ENCODE measurements at regions not wholly inside any gene's neighbourhood (a gene's known extent, or its start where the extent isn't known, plus 50 kb on each side); places are given as distances from the start of the nearest gene placed in this dataset.
"Not testable (repeated sequence)": the region's sequence is repeated elsewhere in the genome, so short reads cannot be mapped to it uniquely, and the experiment has no call there.

- no peaks in the 10 kb centered on the region; the same call in 1 of the 2 replicates for H3K9me3 ChIP-seq
These were observed 95.7 kb upstream of the AMZ2 start for GRCh38 chr17:68152161-68152571.

GRCh38 chr17:68155692-68156091 lies 92.2 kb upstream of the AMZ2 start:
- Histone ChIP-seq H3K9me3 (no peaks in the 10 kb centered on the region; the same call in 1 of the 2 replicates), H3K27me3 (no peaks in the 10 kb centered on the region), H3K4me3 (ENCODE audit: low read depth, low read length) (no peak overlapping the region), H3K36me3 (no peaks in the 10 kb centered on the region), H3K4me1 (no peaks in the 10 kb centered on the region)
- no peak for TF ChIP-seq CTCF (IDR thresholded peaks at IDR 0.05; ENCODE audit: low read depth, low read length)
- DNase-seq: no peak

More at GRCh38 chr17:68152161-68152571, 95.7 kb upstream of the AMZ2 start:
- TF ChIP-seq CTCF (IDR thresholded peaks at IDR 0.05; ENCODE audit: low read depth, low read length): no peak
- H3K36me3 ChIP-seq: no peaks in the 10 kb centered on the region
- no peaks in the 10 kb centered on the region for H3K27me3 ChIP-seq
- no peaks in the 10 kb centered on the region for H3K4me1 ChIP-seq
- DNase-seq: peak; percentile 23
- no peak overlapping the region for H3K4me3 ChIP-seq (ENCODE audit: low read depth, low read length)

GRCh38 chr17:68161644-68162428 lies 86.0 kb upstream of the AMZ2 start:
- no peak for TF ChIP-seq CTCF (IDR thresholded peaks at IDR 0.05; ENCODE audit: low read depth, low read length)
- no peak overlapping the region for H3K4me3 ChIP-seq (ENCODE audit: low read depth, low read length)
- H3K27me3 ChIP-seq: no peaks in the 10 kb centered on the region
- no peak for DNase-seq
- H3K9me3 ChIP-seq: no peaks in the 10 kb centered on the region
- H3K4me1 ChIP-seq: no peaks in the 10 kb centered on the region
- H3K36me3 ChIP-seq: no peaks in the 10 kb centered on the region

- not testable (repeated sequence) for H3K4me3 ChIP-seq (ENCODE audit: low read depth, low read length); H3K27me3 ChIP-seq; DNase-seq; H3K4me1 ChIP-seq; H3K9me3 ChIP-seq; H3K36me3 ChIP-seq
These were observed 79.3 kb upstream of the AMZ2 start for GRCh38 chr17:68168273-68169164.

- H3K36me3 ChIP-seq, H3K9me3 ChIP-seq, H3K4me1 ChIP-seq, H3K27me3 ChIP-seq: not testable (repeated sequence)
- peak; percentile 59 for DNase-seq
- peak overlapping the region; percentile 53 for H3K4me3 ChIP-seq (ENCODE audit: low read depth, low read length)
These were observed 78.5 kb upstream of the AMZ2 start for GRCh38 chr17:68169165-68169821.

GRCh38 chr17:68169840-68170239 lies 78.0 kb upstream of the AMZ2 start:
- no peak for DNase-seq
- no peak for TF ChIP-seq CTCF (IDR thresholded peaks at IDR 0.05; ENCODE audit: low read depth, low read length)
- Histone ChIP-seq H3K4me1 (no peaks in the 10 kb centered on the region), H3K36me3 (no peaks in the 10 kb centered on the region), H3K9me3 (no peaks in the 10 kb centered on the region), H3K27me3 (no peaks in the 10 kb centered on the region), H3K4me3 (ENCODE audit: low read depth, low read length) (peak overlapping the region; percentile 53)
